NCI-H1105 treated with DMSO at 0.1 percent for 48 hours (cell line): ENCODE measurements at regions not wholly inside any gene's neighbourhood (a gene's known extent, or its start where the extent isn't known, plus 50 kb on each side); places are given as distances from the start of the nearest gene placed in this dataset.
"Not testable (repeated sequence)": the region's sequence is repeated elsewhere in the genome, so short reads cannot be mapped to it uniquely, and the experiment has no call there.

ENCODE experiments used
- DNase-seq: peaks from one replicate; lab custom pipeline; 2025; lab: John Stamatoyannopoulos, UW

DNA sequence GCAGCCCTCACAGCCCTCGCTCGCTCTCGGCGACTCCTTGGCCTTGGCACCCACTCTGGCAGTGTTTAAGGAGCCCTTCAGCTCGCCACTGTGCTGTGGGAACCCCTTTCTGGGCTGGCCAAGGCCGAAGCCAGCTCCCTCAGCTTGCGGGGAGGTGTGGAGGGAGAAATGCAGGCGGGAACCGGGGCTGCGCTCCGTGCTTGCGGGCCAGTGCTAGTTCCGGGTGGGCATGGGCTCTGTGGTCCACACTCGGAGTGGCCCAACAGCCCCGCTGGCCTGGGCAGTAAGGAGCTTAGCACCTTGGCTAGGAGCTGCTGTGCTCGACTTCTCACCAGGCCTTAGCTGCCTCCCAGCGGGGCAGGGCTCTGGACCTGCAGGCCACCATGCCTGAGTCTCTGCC lies 192.6 kb downstream of the COX18 start:
- no peak for DNase-seq

DNA sequence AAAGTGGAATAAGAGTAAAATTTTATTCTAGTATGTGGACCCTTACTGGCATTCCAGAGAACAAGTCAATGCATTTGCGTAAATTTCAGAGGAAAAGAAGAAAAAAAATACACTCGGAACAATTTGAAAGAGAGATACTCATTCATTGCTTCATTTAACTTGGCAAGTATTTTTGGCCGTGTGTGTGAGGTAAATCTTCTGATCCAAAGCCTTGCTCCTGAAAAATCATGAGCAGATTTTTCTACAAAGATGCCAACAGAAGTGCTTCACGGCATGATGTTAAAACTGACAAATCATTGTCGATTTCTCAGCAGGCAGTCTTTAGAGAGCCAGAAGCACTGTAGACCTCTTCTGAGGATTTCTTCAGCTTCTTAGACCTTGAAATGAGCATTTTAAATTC lies 194.0 kb downstream of the COX18 start:
- DNase-seq = no peak

DNA sequence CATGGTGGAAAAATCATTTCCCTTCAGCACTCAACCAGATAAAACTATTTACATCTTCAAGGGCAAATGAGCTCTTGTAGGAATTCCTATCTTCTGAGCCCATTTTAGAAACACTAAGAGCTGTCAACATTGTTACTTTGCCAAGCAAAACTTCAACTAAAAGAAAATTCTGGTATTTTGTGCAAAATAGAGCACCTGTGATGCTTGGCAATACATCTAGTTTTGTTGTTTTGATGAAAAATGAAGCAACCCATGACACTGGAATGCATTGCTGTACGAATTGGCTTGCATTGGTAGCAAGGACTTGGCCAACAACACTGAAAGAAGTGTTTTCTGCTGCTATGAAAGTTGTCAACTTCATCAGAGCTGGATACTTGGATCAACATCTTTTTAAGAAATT lies 194.4 kb downstream of the COX18 start:
- no peak for DNase-seq

DNA sequence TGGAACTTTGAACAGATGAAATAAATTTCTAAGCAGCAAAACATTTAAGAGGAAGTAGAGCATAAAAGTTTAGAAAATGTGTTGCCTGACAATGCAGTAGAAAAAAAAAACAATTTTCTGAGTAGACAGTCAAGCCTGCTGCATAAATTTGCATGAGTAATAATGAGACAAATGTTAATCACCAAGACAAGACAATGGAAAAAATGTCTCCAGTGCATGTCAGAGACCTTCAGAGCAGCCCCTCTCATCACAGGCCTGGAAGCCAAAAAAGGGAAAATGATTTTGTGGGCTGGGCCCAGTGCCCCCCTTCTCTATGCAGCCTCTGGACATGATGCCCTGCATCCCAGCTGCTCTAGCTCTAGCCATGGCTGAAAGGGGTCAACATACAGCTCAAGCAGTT lies 204.6 kb downstream of the COX18 start:
- DNase-seq = no peak

DNA sequence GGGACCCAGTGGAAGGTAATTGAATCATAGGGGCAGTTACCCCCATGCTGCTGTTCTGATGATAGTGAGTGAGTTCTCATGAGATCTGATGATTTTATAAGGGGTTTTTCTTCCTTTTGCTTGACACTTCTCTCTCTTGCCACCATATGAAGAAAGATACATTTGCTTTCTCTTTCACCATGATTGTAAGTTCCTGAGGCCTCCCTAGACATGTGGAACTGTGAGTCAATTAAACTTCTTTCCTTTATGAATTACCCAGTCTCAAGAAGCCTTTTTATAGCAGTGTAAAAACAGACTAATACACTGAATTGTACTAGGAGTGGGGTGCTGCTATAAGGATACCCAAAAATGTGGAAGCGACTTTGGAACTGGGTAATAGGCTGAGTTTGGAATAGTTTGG lies 205.2 kb downstream of the COX18 start:
- DNase-seq = not testable (repeated sequence)

DNA sequence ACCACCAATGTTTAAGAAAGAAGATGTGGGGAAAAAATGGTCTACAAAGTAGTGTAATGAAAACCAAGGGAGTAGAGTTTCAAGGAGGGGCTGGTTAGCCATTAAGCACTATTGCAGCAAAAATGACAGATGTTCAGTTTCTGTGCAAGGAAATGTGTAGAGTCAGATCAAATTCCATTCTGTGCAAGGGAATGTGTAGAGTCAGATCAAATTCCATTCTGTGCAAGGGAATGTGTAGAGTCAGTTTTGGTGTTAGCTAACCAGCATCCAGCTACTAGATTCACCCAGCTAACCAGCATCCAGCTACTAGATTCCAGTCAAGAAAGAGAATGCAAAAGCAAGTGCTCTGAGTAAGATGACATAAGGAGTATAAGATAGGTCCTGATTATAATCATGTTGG lies 208.8 kb downstream of the COX18 start:
- DNase-seq = no peak

DNA sequence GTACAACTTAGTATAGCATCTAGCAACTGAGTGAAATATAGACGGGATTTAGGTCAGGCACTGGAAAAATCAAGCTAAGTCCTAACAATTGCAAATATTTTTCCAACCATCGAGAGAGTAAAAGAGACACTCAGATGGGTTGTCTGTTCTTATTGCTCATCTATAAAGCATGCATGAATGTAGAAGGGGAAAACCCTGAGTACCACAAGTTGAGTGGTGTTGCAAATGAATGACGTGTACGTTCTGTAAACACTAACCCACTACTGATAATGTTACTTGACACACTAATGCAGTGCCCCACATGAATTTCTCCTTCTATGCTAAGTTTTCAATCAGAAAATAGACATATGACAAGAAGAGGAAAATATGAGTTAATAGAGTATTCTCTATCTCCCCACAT lies 211.2 kb downstream of the COX18 start:
- DNase-seq = no peak

DNA sequence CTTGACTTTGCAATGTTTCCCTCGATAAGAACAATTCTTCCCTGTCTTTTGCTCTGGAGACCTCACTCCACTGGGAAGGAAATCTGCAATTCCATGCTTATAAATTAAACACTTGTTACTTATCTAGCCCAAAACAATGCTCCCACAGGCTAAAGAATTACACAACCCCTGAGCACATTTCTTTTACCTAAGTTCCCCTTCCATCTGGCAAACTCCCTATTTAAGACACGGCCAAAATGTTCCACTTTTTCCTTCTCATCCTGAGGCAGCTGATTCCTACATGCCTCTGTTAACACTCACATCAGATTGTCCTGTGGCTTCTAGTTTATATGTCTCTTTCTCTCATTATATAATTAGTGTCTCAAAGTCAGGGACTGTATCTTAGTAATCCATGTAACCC lies 211.7 kb downstream of the COX18 start:
- DNase-seq = no peak

DNA sequence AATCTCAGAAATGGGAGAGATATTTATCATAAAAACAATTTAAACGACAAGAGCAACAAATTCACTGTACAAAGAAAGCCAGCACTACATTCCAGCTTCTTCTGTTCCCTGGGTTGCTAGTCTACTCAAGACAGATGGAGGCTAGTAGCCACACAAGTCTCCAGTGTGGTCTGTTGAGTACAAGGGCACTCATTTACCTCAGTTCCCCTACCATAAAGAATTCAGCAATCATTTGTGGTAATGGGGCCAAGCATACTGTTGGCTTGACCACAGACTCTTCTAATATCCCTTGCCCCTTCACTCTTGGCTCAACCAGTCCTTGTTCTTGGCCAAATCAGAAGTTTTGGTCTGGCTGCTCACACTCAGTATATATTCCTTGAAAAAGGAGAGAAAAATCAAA lies 212.3 kb downstream of the COX18 start:
- no peak for DNase-seq

DNA sequence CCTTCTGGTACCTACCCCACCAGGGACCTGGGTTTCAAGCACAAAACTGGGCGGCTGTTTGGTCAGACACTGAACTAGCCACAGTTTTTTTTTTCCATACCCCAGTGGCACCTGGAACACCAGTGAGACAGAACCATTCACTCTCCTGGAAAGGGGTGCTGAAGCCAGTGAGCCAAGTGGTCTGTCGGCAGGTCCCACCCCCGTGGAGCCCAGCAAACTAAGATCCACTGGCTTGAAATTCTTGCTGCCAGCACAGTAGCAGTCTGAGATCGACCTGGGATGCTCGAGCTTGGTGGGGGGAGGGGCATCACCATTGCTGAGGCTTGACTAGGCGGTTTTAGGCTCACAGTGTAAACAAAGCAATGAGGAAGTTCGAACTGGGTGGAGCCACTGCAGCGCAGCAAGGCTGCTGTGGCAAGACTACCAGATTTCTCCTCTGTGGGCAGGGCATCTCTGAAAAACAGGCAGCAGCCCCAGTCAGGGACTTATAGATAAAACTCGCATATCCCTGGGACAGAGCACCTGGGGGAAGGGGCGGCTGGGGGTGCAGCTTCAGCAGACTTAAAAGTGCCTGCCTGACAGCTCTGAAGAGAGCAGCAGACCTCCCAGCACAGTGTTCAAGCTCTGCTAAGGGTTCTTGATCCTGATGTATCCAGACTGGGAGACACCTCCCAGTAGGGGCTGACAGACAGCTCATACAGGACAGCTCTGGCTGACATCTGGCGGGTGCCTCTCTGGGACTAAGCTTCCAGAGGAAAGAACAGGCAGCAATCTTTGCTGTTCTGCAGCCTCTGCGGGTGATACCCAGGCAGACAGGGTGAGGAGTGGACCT lies 223.0 kb downstream of the COX18 start:
- DNase-seq = peak; percentile 4

DNA sequence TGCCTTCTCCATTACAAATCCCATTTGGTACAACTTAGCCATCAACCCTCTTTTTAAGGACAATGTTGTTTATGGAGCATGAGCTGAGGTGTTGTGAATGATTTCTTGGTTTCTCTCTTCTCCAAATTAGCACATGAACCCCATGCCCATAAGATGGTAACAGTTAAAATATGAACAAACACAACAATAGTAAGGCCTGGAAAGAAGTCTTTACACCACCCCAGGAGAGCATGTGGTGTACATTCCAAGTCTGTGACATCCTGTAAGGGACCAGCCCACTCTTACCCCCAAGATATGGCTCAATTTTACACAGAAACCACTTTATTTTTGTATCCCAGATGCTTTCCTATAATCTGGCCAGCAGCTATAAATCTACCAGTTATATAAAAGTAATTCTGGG lies 226.1 kb downstream of the COX18 start:
- DNase-seq = no peak

DNA sequence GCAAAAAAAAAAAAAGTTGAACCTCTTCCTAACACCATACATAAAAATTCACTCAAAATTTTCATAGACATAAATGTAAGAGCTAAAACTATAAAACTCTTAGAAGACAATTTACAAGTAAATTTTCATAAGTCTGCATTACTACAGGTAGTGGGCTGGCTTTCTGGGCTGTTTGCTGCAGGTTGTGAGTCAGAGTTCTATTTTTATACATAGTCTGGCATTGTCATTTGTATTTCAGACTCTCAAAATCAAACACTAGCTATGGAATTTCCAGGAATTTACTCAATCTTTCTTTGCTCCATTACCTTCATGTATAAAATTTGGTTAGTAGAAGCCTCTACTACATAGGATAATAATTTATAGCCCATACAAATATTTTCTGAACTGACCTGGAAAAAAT lies 227.2 kb downstream of the COX18 start:
- no peak for DNase-seq

DNA sequence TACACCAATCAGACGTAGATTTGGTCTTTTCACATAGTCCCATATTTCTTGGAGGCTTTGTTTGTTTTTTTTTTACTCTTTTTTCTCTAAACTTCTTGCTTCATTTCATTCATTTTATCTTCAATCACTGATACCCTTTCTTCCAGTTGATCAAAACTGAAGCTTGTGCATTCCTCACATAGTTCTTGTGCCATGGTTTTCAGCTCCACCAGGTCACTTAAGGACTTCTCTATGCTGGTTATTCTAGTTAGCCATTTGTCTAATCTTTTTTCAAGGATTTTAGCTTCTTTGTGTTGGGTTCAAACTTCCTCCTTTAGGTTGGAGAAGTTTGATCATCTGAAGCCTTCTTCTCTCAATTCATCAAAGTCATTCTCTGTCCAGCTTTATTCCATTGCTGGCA lies 229.3 kb downstream of the COX18 start:
- DNase-seq = not testable (repeated sequence)

DNA sequence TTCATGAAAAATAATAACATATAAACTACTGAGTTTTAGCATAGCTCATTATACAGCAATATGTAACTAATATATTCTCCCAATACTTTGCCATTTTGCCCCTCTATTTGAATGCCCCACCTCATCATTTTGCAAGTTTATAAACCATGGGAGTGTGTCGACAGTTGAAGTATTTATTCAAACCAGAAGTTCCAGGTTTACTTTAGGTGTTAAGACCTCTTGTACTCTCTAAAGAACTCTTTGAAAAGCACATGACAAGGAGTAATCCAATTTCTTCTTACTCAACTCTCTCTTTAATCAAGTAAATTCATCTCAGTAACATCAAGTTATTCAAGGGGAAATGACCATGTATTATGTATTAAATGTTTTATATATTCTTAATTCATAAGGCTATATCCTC lies 240.7 kb downstream of the COX18 start:
- no peak for DNase-seq

DNA sequence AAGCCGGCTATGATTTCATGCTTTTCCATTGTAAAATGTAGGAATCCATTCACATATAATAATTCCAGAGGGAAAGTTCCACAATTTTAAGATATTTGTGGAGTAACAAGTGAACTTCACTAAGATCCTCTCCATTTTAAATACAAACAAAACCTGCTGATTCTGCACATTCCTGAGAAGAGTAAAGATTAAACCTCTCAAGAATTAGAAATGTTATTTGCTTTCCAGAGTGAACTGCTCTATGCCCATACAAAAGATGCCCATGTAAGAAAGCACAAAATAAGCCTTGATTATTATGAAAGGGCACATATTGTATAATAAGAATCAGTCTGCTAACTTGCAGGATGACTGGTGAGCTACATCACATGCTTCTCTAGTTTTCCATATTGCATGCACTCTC lies 241.5 kb downstream of the COX18 start:
- DNase-seq = no peak

DNA sequence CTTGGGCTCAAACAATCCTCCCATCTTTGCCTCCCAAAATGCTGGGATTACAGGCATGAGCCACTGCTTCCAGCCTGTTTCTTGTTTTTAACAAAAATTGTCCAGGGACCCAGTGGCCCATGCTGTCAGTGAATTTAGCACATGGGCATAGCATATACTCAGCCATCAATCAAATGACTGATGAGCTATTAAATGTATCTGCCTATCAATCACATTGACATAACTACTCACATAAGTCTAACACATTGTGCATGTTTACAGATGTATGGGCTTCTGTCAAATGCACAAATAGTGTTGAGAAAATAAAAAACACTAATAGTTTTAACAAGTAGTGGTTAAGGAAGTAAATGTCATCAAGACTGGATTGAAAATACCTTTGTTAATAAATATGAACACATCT lies 249.4 kb downstream of the COX18 start:
- no peak for DNase-seq

DNA sequence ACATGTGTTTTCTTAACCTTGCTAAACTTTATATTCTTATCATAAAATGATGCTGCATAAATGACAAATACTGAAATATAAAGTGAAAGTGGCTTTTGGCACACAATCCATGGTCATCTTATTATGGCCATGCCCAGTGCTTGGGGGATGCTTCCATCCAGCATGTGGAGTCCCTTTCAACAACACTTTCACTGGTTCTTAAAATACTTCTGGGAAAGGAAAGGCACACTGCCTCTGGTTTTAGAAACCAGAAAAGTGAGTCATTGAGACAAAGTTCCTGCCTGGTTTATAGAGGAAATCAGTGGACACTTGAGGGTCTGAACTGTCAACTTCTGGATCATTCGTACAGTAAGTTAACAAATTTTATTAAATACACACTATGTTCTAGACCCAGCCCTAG lies 248.0 kb upstream of the ADAMTS3 start:
- DNase-seq = no peak

DNA sequence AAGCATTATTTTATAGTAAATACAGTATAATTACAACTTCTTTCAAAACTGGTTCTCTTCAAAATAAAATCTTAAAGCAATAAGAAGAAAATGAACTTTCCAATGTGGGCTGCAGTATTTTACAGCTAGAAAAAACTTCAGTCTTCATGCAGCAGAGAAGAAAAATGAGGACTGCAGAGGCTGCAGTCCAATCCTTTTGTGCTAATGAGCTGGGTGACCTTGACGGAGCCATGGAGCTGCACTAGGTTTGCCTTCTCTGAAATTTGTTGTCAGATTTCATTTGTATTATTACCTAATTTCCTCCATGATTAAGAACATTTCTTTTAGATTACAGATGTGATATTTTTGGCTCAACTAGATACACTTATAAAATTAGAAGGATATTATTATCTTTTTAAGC lies 245.2 kb upstream of the ADAMTS3 start:
- no peak for DNase-seq

DNA sequence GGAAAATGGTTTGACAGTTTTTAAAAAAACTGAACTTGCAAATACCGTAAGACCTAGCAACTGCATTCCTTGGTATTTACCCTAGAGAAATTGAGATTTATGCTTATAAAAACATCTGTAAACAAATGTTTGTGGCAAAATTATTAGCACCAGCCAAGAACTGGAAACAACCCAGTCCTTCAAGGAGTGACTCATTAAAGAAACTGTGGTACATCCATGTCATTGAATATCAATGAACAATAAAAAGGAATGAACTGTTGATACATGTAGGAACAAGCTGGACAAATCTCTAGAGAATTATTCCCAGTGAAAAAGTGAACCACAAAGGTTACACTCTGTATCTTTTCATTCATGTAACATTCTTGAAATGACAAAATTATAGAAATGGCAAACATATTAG lies 240.2 kb upstream of the ADAMTS3 start:
- no peak for DNase-seq

DNA sequence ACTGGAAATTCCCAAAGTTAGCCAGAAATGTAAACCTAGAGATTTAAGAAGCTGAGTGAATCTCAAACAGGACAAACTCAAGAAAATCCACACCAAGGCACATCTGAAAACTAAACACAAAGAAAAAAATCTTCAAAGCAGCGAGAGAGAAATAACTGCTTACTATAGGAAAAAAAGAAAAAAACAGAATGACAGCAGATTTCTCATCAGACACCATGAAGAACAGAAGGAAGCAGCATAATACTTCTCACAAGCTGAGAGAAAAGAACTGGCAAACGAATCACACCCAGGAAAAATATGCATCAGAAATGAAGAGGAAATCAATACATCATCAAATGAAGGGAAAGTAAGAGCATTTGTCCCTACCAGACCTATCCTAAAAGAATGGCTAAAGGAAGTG lies 236.3 kb upstream of the ADAMTS3 start:
- no peak for DNase-seq

DNA sequence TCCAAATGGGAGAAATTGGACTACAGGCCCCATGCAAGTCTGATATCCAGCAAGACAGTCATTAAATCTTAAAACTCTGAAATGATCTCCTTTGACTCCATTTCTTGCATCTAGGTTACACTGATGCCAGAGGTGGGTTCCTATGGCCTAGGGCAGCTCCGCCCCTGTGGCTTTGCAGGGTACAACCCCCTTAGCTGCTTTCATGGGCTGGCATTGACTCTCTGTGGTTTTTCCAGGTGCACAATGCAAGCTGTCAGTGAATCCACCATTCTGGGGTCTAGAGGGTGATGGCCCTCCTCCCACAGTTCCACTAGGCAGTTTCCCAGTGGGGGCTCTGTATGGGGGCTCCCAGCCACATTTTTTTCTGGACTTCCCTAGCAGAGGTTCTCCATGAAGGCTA lies 228.5 kb upstream of the ADAMTS3 start:
- no peak for DNase-seq

DNA sequence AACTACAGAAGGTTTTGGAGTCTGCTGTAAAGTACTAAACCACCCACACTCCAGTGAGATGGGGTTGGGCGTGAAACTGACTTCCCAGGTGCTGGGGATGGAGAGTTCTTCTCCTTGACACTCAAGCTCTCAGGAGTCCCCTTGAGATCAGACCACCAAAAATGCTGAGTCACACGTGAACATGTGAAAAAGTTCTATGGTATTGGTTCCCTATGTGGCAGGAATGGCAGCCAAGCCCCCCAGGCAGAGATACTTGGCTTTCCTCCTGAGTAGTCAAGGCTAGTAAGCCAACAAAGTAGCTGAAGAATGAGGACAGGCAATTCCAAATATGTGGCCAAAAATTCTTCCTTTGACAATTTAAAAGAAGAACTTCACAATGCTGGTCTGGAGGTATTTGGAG lies 222.0 kb upstream of the ADAMTS3 start:
- DNase-seq = no peak

DNA sequence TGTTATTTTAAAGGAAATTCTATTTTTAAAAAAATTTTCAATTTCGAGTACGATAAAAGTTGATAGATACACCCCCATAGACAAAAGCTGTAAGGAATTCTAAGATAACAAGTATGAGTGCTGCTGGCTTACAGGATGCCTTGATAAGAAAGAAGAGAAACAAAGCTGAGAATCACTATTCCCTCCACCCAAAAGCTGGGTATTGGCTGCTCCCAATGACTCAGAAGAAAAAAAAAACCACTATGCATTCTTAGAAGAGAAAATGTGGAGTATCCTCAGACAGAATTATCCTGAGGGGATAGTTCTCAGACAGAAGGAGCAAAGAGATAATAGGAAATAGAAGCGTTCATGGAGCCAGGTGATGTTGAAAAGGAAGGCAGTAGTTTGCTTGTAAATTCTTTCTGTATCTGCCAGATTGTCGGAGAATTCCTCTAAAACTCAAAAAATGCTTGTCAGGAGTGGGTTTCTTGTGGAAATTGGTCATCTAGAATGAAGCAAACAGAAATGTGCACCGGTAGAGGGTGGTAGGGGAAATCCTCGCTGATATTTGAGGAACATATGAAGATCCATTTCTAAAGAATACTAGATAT lies 217.5 kb upstream of the ADAMTS3 start:
- no peak for DNase-seq

DNA sequence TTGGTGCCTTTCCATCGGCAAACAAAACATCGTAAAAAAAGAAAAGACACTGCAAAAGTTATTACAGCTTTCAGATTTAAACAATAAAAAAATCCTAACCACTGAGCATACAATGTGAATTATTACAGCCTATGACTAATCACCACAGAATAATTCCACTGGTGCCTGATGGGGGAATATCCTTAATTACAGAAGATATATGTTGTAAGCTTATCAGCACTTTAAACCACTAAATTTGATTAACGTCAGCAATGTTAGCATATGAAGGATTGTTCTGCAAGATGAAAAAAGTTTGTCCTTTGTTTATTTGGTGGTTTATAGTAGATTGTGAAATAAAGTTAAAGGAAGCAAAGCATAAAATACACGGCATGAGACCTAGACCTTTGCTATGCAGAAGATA lies 210.2 kb upstream of the ADAMTS3 start:
- DNase-seq = no peak
